ENCODE measurements at regions not wholly inside any gene's neighbourhood (a gene's known extent, or its start where the extent isn't known, plus 50 kb on each side); places are given as distances from the start of the nearest gene placed in this dataset.

- no peak for DNase-seq (ENCODE audit: extremely low read depth, low read depth)
These were observed 87.9 kb downstream of the RAD51AP2 start for GRCh38 chr2:17430326-17430725.

GRCh38 chr2:17429130-17429529 is 89.1 kb downstream of the RAD51AP2 start:
- TF ChIP-seq, protein P1, sequence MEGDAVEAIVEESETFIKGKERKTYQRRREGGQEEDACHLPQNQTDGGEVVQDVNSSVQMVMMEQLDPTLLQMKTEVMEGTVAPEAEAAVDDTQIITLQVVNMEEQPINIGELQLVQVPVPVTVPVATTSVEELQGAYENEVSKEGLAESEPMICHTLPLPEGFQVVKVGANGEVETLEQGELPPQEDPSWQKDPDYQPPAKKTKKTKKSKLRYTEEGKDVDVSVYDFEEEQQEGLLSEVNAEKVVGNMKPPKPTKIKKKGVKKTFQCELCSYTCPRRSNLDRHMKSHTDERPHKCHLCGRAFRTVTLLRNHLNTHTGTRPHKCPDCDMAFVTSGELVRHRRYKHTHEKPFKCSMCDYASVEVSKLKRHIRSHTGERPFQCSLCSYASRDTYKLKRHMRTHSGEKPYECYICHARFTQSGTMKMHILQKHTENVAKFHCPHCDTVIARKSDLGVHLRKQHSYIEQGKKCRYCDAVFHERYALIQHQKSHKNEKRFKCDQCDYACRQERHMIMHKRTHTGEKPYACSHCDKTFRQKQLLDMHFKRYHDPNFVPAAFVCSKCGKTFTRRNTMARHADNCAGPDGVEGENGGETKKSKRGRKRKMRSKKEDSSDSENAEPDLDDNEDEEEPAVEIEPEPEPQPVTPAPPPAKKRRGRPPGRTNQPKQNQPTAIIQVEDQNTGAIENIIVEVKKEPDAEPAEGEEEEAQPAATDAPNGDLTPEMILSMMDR (IDR thresholded peaks at IDR 0.05; ENCODE audit: low read depth, low read length), result no peak
- DNase-seq (ENCODE audit: extremely low read depth, low read depth), result no peak

More at GRCh38 chr2:17430326-17430725, 87.9 kb downstream of the RAD51AP2 start:
- TF ChIP-seq, protein P1 (IDR thresholded peaks at IDR 0.05; ENCODE audit: low read depth, low read length), result no peak

GRCh38 chr2:17427401-17427800 is 90.8 kb downstream of the RAD51AP2 start:
- no peak for DNase-seq (ENCODE audit: extremely low read depth, low read depth)
- TF ChIP-seq, protein P1 (IDR thresholded peaks at IDR 0.05; ENCODE audit: low read depth, low read length), result no peak

DNA sequence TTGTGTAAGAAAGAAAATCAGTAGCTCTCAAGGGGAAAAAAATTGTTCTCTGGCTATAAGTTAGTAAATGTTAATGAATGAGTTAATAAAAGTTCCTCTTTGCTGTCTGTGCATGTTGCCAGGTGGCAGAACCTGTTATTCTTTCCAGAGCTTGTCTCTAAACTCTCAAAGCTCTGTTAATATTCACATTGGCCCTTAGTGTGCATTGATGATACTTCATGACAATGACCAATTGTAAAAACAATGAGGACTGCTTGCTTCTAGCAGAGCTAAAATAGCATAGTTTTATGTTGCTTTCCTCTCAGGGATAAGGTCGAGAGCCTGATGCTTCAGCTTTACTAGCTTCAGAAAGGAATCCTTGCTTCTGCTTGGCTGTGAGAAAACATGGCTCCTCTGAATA is 91.5 kb downstream of the RAD51AP2 start:
- TF ChIP-seq, protein P1 (IDR thresholded peaks at IDR 0.05; ENCODE audit: low read depth, low read length), result no peak
- DNase-seq (ENCODE audit: extremely low read depth, low read depth), result no peak

DNA sequence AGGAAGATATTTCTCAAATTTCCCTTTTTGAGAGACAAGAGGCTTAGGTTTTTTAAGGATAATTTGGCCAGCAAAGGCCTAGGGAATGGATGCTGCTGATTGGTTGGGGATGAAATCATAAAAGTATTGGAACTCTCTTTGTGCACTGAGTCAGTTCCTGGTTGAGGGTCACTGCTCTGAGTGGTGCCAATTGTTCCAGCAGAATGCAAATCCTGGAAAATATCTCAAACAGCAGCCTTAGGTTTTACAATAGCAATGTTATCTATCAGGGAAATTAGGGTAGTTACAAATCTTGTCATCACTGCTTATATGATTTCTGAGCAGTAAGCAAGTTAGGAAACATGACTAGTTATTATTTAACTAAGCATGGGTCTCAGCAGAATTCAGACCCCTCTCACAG is 96.2 kb downstream of the RAD51AP2 start:
- TF ChIP-seq, protein P1 (IDR thresholded peaks at IDR 0.05; ENCODE audit: low read depth, low read length), result no peak
- DNase-seq (ENCODE audit: extremely low read depth, low read depth), result no peak

DNA sequence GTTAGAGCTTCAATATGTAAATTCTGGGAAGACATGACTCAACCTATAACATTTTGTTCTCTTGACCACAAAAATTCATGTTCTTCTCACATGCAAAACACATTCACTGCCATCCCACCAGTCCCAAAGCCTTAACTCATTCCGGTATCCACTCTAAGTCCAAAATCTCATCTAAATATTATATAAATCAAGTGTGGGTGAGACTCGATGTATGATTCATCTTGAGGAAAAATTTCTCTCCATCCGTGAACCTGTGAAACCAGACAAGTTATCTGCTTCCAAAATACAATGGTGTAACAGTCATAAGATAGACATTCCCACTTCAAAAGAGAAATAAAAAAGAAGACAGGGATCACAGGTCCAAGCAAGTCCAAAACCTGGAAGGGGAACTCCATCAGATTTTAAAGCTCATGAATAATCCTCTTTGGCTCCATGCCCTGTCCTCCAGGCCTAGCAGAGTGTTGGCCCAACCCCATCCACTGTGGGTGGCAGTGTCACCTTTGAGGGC is 101.3 kb downstream of the RAD51AP2 start:
- TF ChIP-seq, protein P1 (IDR thresholded peaks at IDR 0.05; ENCODE audit: low read depth, low read length), result no peak
- no peak for DNase-seq (ENCODE audit: extremely low read depth, low read depth)

GRCh38 chr2:17413036-17413435 is 105.2 kb downstream of the RAD51AP2 start:
- no peak for DNase-seq (ENCODE audit: extremely low read depth, low read depth)

More at GRCh38 chr2:17413036-17413435, 105.2 kb downstream of the RAD51AP2 start:
- TF ChIP-seq, protein P1 (IDR thresholded peaks at IDR 0.05; ENCODE audit: low read depth, low read length), result no peak

All from AG09319 (cell line).